NCI-H2171 treated with DMSO at 0.1 percent for 48 hours (cell line): ENCODE measurements at regions not wholly inside any gene's neighbourhood (a gene's known extent, or its start where the extent isn't known, plus 50 kb on each side); places are given as distances from the start of the nearest gene placed in this dataset.
A peak's percentile ranks its signal among the peaks of the same experiment; 100 is the strongest.

ENCODE experiments used
- DNase-seq: peaks from one replicate; lab custom pipeline; 2025; lab: John Stamatoyannopoulos, UW

- DNase-seq: no peak
Observed at GRCh38 chr2:41597680-41598079, 450.1 kb upstream of the PKDCC start.

GRCh38 chr2:41598161-41598894 is 449.5 kb upstream of the PKDCC start:
- DNase-seq: no peak

- no peak for DNase-seq
Observed at GRCh38 chr2:41600460-41600859, 447.4 kb upstream of the PKDCC start.

GRCh38 chr2:41602341-41602740 is 445.5 kb upstream of the PKDCC start:
- DNase-seq: no peak

GRCh38 chr2:41605311-41605710 is 442.5 kb upstream of the PKDCC start:
- DNase-seq: no peak

GRCh38 chr2:41605914-41606313 is 441.9 kb upstream of the PKDCC start:
- no peak for DNase-seq

- DNase-seq: no peak
Observed at GRCh38 chr2:41610501-41611190, 437.2 kb upstream of the PKDCC start.

GRCh38 chr2:41618754-41619153 is 429.1 kb upstream of the PKDCC start:
- no peak for DNase-seq

- no peak for DNase-seq
Observed at GRCh38 chr2:41621095-41621494, 426.7 kb upstream of the PKDCC start.

- DNase-seq: no peak
Observed at GRCh38 chr2:41621563-41621962, 426.3 kb upstream of the PKDCC start.

GRCh38 chr2:41622301-41622700 is 425.5 kb upstream of the PKDCC start:
- peak; percentile 56 for DNase-seq

GRCh38 chr2:41626936-41627335 is 420.9 kb upstream of the PKDCC start:
- DNase-seq: no peak

- DNase-seq: no peak
Observed at GRCh38 chr2:41634686-41635085, 413.1 kb upstream of the PKDCC start.

GRCh38 chr2:41644936-41645335 is 402.9 kb upstream of the PKDCC start:
- no peak for DNase-seq

GRCh38 chr2:41647468-41648050 is 400.3 kb upstream of the PKDCC start:
- DNase-seq: no peak

- DNase-seq: no peak
Observed at GRCh38 chr2:41657226-41657625, 390.6 kb upstream of the PKDCC start.

GRCh38 chr2:41659758-41660157 is 388.1 kb upstream of the PKDCC start:
- no peak for DNase-seq

- DNase-seq: no peak
Observed at GRCh38 chr2:41662461-41662860, 385.4 kb upstream of the PKDCC start.

GRCh38 chr2:41663056-41663455 is 384.8 kb upstream of the PKDCC start:
- DNase-seq: no peak

GRCh38 chr2:41668529-41668928 is 379.3 kb upstream of the PKDCC start:
- no peak for DNase-seq

GRCh38 chr2:41678639-41679038 is 369.2 kb upstream of the PKDCC start:
- DNase-seq: no peak

GRCh38 chr2:41686156-41686555 is 361.7 kb upstream of the PKDCC start:
- no peak for DNase-seq

GRCh38 chr2:41691561-41691960 is 356.3 kb upstream of the PKDCC start:
- no peak for DNase-seq
